22Rv1 (cell line): ENCODE measurements at regions not wholly inside any gene's neighbourhood (a gene's known extent, or its start where the extent isn't known, plus 50 kb on each side); places are given as distances from the start of the nearest gene placed in this dataset.

Experiments used
- H3K27ac ChIP-seq: fragments of 450-650 bp; 2 replicates; pipeline ENCODE4 v1.5.1; 2017
- CTCF ChIP-seq: fragments of 450-650 bp; IDR thresholded peaks from 2 replicates; pipeline ENCODE4 v1.5.1; 2017; ENCODE audit warnings: mild to moderate bottlenecking
- ZFX ChIP-seq: fragments of 450-650 bp; IDR thresholded peaks from 2 replicates; pipeline ENCODE4 v1.6.1; 2017; ENCODE audit warnings: antibody characterized with exemption, borderline replicate concordance

GRCh38 chr12:63212316-63212715, 61.3 kb upstream of the AVPR1A start:
- H3K27ac ChIP-seq = no peak overlapping the region
- TF ChIP-seq CTCF (no peak), ZFX (no peak)

GRCh38 chr12:63208956-63209355, 58.0 kb upstream of the AVPR1A start:
- TF ChIP-seq ZFX = no peak
- H3K27ac ChIP-seq = no peak overlapping the region

- no peak overlapping the region for H3K27ac ChIP-seq
- TF ChIP-seq ZFX (no peak), CTCF (no peak)
These were observed 55.9 kb upstream of the AVPR1A start for GRCh38 chr12:63206909-63207308.

GRCh38 chr12:63206494-63206893, 55.5 kb upstream of the AVPR1A start:
- TF ChIP-seq CTCF = no peak
- TF ChIP-seq ZFX = no peak
- H3K27ac ChIP-seq = no peak overlapping the region
